IMR-90 (cell line): ENCODE measurements at regions not wholly inside any gene's neighbourhood (a gene's known extent, or its start where the extent isn't known, plus 50 kb on each side); places are given as distances from the start of the nearest gene placed in this dataset.

ENCODE experiments used
- BHLHE40 ChIP-seq: fragments of 150-350 bp; IDR thresholded peaks from 2 replicates; pipeline ENCODE4 v1.6.1; 2016; ENCODE audit warnings: mild to moderate bottlenecking, low read depth, low read length
- CEBPB ChIP-seq: IDR thresholded peaks from 2 replicates; pipeline ENCODE4 v1.6.1; 2012; ENCODE audit warnings: low read depth, low read length, improper control_type of control experiment
- CHD1 ChIP-seq: IDR thresholded peaks from 2 replicates; pipeline ENCODE4 v1.6.1; 2012; ENCODE audit warnings: low read depth, low read length, improper control_type of control experiment
- CTCF ChIP-seq: conservative IDR thresholded peaks from 2 replicates; pipeline ENCODE4 v1.5.1; 2012; ENCODE audit warnings: mild to moderate bottlenecking, low read depth, low read length, improper control_type of control experiment
- FOS ChIP-seq: fragments of 150-350 bp; IDR thresholded peaks from 2 replicates; pipeline ENCODE4 v1.6.1; 2016; ENCODE audit warnings: low read depth, low read length
- MAFK ChIP-seq: IDR thresholded peaks from 2 replicates; pipeline ENCODE4 v1.6.1; 2012; ENCODE audit warnings: low read depth, low read length, improper control_type of control experiment
- MAZ ChIP-seq: IDR thresholded peaks from 2 replicates; pipeline ENCODE4 v1.6.1; 2012; ENCODE audit warnings: low read depth, mild to moderate bottlenecking, low read length, improper control_type of control experiment, moderate library complexity, borderline replicate concordance
- MXI1 ChIP-seq: IDR thresholded peaks from 2 replicates; pipeline ENCODE4 v1.6.1; 2012; ENCODE audit warnings: low read depth, mild to moderate bottlenecking, low read length, moderate library complexity, borderline replicate concordance
- POLR2A ChIP-seq: IDR thresholded peaks from 2 replicates; pipeline ENCODE4 v1.6.1; 2012; ENCODE audit warnings: mild to moderate bottlenecking, low read depth, low read length
- RAD21 ChIP-seq: IDR thresholded peaks from 2 replicates; pipeline ENCODE4 v1.6.1; 2012; ENCODE audit warnings: low read length, improper control_type of control experiment
- RCOR1 ChIP-seq: IDR thresholded peaks from 2 replicates; pipeline ENCODE4 v1.6.1; 2012; ENCODE audit warnings: mild to moderate bottlenecking, low read length, improper control_type of control experiment; ENCODE audit not compliant: insufficient replicate concordance
- RFX5 ChIP-seq: IDR thresholded peaks from 2 replicates; pipeline ENCODE4 v1.8.0; 2012; ENCODE audit warnings: low read depth, mild to moderate bottlenecking, low read length, moderate library complexity
- SMC3 ChIP-seq: fragments of 150-350 bp; IDR thresholded peaks from 2 replicates; pipeline ENCODE4 v1.6.1; 2016; ENCODE audit warnings: low read depth, mild to moderate bottlenecking, antibody characterized with exemption, low read length, moderate library complexity
- TF ChIP-seq, protein P1 (sequence below): fragments of 150-350 bp; IDR thresholded peaks from 2 replicates; pipeline ENCODE4 v1.6.1; 2016; ENCODE audit warnings: low read depth, mild to moderate bottlenecking, low read length, moderate library complexity, borderline replicate concordance

DNA sequence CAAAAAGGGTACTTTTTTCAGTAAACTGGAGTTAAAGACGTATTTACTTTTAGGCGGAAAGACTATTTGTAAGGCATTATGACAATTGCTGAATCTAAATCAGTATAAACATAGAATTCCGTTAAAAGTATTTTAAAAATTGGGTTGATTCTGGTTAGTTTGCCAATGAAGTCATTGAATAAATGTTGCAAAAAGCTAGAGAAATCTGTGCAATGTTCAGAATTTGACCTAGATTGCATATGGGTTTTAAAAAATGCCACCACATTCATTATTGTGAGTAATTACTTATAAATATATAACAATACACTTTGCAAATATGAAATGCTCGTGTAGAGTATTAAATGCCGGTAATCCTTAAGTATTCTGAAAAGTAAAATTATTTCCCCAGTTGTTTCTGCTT lies 116.5 kb upstream of the EEF1E1 start:
- no peak for TF ChIP-seq CTCF
- TF ChIP-seq MAZ = no peak
- TF ChIP-seq RFX5 = no peak
- TF ChIP-seq POLR2A = no peak
- no peak for TF ChIP-seq SMC3
- TF ChIP-seq RAD21 = no peak
- TF ChIP-seq MXI1 = no peak
- TF ChIP-seq CEBPB = no peak
- no peak for TF ChIP-seq FOS
- TF ChIP-seq CHD1 = no peak
- no peak for TF ChIP-seq BHLHE40
- TF ChIP-seq, protein P1, sequence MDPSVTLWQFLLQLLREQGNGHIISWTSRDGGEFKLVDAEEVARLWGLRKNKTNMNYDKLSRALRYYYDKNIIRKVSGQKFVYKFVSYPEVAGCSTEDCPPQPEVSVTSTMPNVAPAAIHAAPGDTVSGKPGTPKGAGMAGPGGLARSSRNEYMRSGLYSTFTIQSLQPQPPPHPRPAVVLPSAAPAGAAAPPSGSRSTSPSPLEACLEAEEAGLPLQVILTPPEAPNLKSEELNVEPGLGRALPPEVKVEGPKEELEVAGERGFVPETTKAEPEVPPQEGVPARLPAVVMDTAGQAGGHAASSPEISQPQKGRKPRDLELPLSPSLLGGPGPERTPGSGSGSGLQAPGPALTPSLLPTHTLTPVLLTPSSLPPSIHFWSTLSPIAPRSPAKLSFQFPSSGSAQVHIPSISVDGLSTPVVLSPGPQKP = no peak
- TF ChIP-seq RCOR1 = no peak
- no peak for TF ChIP-seq MAFK
